Colon (tissue), 2 donors: ENCODE measurements at regions not wholly inside any gene's neighbourhood (a gene's known extent, or its start where the extent isn't known, plus 50 kb on each side); places are given as distances from the start of the nearest gene placed in this dataset.
"Not testable (repeated sequence)": the region's sequence is repeated elsewhere in the genome, so short reads cannot be mapped to it uniquely, and the experiment has no call there.

Experiments
- FAIRE-seq: peaks from 2 replicates; lab custom pipeline; 2012; peaks lifted over from hg19 to GRCh38; lab: Jason Lieb, UNC
- donor health status: control.
- donor health status: control.

- FAIRE-seq = not testable (repeated sequence)
These were observed 197.6 kb upstream of the FBN2 start for GRCh38 chr5:128735656-128736055.

DNA sequence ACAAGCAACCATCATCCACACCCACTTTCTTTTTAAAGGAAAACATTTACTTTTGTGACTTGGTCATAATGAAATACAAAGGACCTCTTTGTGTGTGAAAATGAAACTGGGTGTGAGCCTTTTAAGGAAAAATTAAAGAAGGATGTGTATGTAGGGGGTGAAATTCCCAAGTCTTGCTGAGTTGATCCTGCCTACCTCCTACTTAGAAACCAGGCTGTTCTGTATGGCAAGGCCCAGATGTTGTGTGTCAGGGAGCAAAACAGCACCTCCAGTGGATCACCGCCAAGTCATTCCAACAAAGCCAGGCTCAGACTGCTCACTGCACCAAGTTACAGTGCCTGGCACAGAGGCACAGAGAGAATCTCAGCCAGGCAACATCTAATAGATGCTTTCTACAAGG is 198.5 kb upstream of the FBN2 start:
- FAIRE-seq = no peak

DNA sequence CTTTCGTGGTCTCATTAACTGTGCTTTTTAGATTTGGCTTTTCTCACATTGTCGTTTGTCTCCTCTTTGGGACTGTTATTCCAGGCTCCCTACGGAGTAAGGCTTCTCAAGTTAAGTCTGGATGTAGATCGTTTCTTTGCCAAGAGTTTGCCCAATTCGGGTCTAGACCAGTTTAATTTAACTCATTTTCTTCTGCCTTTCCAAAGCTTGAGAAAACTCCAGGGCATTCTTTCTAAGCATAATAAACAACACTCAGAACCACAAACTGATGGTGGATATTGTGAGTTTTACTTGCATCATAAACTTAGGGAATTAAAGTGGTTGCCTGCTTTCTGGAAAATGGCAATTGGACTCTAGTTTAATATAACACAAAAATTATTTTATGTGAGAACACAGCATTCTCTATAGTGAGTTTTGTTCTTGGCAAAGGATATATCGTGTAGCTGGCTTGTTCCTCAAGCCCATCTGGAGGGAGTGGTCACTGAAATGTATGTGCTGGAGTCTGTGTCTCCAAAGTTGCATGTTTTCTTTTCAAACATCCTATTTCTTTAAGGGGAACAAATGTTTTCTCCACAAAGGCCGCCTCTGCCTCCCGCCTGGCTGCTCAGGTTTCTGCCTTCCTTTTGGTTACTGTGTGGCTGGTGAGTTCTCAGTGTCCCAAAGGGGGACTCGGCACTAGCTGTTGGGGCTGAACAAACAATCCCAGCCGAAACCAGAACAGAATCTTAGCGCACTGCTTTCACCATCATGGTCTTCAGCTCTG is 211.3 kb upstream of the FBN2 start:
- FAIRE-seq = no peak

DNA sequence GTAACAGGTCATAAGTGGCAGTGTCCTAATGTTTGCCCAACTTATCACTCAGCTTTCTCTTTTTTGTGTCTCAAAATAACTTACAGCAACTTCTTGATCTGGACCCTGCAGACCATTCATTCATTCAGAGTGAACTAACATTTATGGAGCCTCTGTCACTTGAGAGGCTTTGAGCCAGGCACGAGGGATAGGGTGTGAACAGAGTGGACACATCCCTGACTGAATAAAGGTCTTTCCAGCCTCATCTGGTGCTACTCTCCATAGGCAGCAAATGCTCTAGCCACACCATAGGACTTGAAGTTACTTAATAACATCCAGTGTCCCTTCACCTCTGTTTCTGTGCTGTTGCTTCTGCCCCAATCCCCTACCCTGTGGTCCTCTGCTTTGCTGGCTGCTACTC is 212.1 kb upstream of the FBN2 start:
- no peak for FAIRE-seq

DNA sequence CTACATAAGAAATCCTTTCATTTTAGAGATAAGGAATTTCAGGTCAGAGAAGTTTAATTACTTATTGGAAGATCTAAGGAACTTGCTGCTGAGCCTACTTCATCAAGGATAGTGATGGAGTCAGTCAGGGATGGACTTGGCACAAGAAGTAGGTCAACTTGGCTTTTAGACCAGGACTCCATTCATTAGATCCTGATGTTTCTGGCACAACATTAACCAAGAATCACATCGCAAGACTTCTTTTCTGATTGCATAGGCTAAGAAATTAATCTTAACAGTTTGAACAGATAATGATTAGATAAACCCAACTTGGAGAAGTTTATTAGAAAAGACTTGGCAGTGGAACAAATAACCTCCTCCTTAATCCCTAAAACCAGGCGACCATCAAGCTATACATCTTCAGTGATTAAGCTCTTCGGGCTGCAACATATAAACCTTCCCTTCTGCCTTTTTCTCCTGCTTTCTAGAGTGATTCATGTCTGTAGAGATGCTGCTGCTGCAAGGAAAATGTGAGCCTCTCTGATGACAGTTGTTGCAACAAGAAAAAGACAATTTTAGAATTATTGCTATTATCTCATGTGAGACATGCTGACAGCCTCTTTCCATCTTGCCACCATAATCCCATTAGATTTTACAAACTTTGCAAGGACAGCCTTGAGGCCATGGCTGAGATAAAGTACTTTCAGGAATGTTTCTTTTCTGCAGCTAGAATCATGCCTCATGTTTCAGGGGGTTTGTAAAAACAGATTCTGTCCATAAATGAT is 207.9 kb upstream of the SLC27A6 start:
- no peak for FAIRE-seq

GRCh38 chr5:128762661-128763306 is 202.5 kb upstream of the SLC27A6 start:
- no peak for FAIRE-seq

GRCh38 chr5:128763321-128763720 is 202.0 kb upstream of the SLC27A6 start:
- FAIRE-seq = no peak

DNA sequence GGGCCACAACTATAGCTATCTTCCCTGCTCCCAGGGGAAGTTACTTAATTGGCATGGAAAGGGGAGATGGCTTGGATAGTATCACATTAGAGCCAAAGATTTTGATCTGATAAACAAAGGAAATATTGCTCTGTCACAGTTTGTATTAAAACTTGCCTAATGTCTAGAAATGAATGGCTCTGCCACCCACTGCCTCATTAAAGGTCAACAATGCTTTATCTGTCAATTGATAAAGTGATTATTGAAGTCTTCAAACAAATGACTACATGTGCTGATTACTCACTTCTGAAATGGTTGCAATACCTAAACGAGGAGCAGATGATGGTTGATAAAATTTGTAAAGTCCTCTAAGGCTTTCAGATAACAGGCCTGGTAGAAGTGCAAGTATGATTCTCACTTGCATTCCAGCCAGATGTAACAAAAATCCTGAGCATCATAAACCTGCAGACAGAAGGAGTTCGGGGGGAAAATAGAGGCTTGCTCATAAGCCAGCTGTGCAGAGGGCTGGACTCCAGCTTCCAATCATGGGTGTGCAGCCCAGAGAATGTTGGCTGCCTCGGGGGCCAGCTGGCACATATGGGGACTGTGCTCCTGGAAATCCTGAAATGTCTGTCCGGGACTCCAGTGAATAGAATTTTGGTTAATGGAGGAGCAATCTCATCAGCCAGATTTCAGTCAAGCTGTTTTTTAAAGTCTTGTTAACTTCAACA is 200.5 kb upstream of the SLC27A6 start:
- no peak for FAIRE-seq

- FAIRE-seq = no peak
These were observed 199.7 kb upstream of the SLC27A6 start for GRCh38 chr5:128765448-128766061.

GRCh38 chr5:128766406-128766805 is 198.9 kb upstream of the SLC27A6 start:
- FAIRE-seq = no peak

DNA sequence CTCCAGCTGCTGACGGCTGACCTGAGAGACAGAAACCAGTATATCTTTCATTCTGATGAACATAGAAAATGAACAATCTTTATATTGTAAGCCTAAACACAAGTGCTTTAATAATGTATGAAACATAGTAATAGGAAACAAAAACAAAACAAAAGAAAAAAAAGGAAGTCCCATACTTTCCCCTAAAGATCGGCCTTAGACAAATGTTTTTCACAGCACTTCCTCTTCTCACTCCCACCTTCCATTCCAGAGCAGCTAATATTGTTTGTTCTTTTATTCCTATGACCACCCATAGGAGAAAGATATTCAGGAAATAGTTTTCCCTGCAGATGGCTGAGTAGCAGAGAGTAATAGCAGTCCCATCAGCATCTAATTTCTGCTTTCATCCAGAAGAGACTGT is 194.4 kb upstream of the SLC27A6 start:
- no peak for FAIRE-seq

- no peak for FAIRE-seq
These were observed 192.9 kb upstream of the SLC27A6 start for GRCh38 chr5:128772356-128772755.

- no peak for FAIRE-seq
These were observed 191.9 kb upstream of the SLC27A6 start for GRCh38 chr5:128773378-128773777.

DNA sequence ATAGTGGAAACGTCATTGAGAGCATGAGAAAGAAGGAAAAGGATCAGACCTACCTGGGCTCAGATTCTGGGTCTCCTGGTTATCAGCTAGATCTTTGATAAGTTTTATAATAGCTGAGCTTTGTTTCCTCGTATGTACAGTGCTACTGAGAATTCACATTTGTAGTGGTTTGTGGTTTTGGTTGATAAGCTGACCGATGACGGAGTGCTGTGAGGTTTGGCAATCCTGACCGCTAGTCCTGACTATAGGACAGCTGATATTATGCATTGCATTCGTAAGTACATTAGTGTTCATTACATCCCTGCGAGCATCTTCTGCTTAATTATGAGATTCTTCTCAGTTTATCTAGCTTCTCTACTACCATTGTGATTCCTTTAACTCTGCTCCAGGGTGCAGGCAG is 190.7 kb upstream of the SLC27A6 start:
- FAIRE-seq = no peak

- FAIRE-seq = no peak
These were observed 189.7 kb upstream of the SLC27A6 start for GRCh38 chr5:128775558-128775957.

DNA sequence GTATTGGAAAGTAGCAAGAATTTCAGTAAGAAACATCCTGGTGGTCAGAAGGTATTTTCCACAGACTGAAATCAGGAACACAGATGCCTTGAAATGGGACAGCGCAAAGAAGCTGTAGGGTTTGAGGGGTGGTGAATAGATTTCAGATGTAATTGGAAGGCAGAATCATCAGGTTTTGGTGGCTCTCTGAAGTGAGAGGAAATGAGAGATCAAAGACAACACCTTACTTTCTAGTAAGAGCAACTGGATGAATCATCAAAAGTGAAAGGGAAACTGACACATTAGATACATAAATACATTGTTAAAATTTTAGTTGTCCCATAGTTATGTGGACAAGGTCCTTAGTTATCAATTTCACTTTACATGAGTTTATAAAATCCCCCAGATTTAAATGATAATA is 188.2 kb upstream of the SLC27A6 start:
- no peak for FAIRE-seq

- FAIRE-seq = no peak
These were observed 186.8 kb upstream of the SLC27A6 start for GRCh38 chr5:128778474-128778873.

DNA sequence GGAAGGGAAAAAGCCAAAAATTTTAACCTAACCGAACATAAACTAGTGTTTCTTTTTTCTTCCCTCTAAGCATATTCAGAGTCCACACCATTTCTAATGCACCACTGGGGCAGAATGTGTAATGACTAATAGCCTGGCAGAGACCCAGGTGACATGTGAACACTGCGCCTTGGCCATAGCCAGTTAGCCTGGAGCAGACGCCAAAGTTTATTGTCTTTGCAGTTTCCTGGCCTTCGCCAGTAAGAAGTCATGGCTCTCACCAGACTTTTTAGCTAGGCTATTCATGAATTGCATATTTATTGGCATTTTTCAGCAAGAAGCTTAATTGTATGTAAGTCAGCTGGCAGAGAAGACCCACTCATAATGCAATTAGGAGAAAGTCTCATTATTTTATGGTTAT is 182.8 kb upstream of the SLC27A6 start:
- no peak for FAIRE-seq

DNA sequence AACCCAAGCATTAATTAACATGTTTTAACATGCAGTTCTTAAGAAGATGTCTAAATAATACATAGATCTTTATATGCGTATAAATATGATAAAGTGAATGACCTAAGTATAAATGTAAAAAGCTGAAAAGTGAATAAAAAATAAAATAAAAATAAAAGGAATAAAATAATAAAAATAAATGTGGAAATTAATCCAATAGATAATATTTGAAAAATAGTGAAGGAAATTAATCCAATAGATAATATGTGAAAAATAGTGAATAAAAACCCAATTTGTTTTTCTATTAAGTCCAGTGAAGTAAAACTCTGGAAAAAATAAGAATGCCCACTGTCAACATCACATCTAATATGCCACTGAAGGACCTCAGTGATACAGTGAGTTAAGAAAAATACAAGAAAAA is 180.6 kb upstream of the SLC27A6 start:
- peak; percentile 38 for FAIRE-seq

DNA sequence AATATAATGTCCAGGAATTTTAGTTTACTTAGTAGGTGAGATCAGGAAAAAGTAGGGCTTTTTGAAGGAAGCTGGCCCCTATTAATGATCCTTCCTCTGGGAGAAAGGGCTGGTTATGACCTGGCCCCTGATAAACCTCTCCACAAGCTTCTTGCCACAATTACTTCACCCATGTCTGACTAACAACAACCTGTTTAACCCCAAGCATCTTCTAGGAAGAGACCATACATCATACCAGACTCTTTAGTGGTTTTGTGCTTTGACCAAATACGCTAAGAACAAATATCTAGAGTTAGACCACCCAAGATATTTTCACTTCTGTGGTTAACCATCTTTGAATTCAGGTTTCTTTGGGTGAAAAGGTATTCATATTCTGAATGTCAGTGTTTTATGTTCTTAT is 174.0 kb upstream of the SLC27A6 start:
- no peak for FAIRE-seq

DNA sequence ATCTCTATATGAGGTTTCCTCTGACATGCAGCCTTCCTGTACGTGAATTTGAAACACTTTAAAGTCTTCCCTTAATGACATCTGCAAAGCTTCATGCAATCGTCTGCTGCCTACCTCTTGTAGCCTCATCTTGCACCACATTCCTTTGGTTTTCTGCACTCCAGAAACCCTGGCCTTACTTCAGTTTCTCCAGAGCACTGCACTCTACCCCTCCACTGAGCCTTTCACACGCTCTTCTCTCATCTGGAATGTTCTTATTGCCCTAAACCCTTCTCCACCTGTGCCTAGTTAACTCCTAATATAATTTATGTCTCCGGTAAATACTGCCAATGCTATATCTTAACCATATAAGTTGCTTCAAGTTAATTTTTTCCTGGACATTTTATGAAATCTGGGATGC is 168.8 kb upstream of the SLC27A6 start:
- FAIRE-seq = no peak

- no peak for FAIRE-seq
These were observed 166.4 kb upstream of the SLC27A6 start for GRCh38 chr5:128798871-128799270.
